A549 (cell line): ENCODE measurements at regions not wholly inside any gene's neighbourhood (a gene's known extent, or its start where the extent isn't known, plus 50 kb on each side); places are given as distances from the start of the nearest gene placed in this dataset.

Experiments used
- ATAC-seq, 2 experiments: fragments of 200-7000 bp in 1 of 2; fragments of >200 bp in 1 of 2; cut with Nextera tagmentation in 1 of 2; cut with Tn5 transposase in 1 of 2; 3 replicates each; pipeline versions ENCODE4 v1.8.0 to v1.9.1; 2018 to 2020; ENCODE audit warnings: mild to moderate bottlenecking in 1 of 2, moderate library complexity in 1 of 2
- CTCF ChIA-PET: fragments of 300-600 bp; sonication (Branson Sonifier 250); formaldehyde crosslinking; extraction: SDS; loops from one replicate; lab custom pipeline; 2021; ENCODE audit warnings: antibody characterized with exemption, inconsistent platforms; lab: Yijun Ruan, JAX
- POLR2A ChIA-PET: fragments of 350-600 bp; formaldehyde crosslinking; extraction: SDS; loops from one replicate; lab custom pipeline; 2021; ENCODE audit warnings: antibody characterized with exemption, inconsistent platforms; lab: Yijun Ruan, JAX
- DNase-seq, 2 experiments: peaks; one replicate each; pipeline versions ENCODE4 v3.0.0 to v3.0.0-alpha.2; 2011 to 2016; ENCODE audit warnings: low read depth in 1 of 2, low spot score in 1 of 2
- FAIRE-seq: peaks from 2 replicates; lab custom pipeline; 2011; peaks lifted over from hg19 to GRCh38; lab: Jason Lieb, UNC
- H3K27ac ChIP-seq, 2 experiments: fragments of >200 bp; sonication (Bioruptor Twin); formaldehyde crosslinking; 3 replicates each; pipeline ENCODE4 v1.5.1; 2016 to 2017
- H3K4me1 ChIP-seq: fragments of >200 bp; sonication (Bioruptor Twin); formaldehyde crosslinking; 3 replicates; pipeline ENCODE4 v1.6.1; 2016
- H3K4me2 ChIP-seq: fragments of >200 bp; sonication (Bioruptor Twin); formaldehyde crosslinking; 3 replicates; pipeline ENCODE4 v1.6.1; 2016
- H3K4me3 ChIP-seq: fragments of >200 bp; sonication (Bioruptor Twin); formaldehyde crosslinking; 3 replicates; pipeline ENCODE4 v1.5.1; 2016
- H3K9me3 ChIP-seq: fragments of >200 bp; sonication (Bioruptor Twin); formaldehyde crosslinking; 3 replicates; pipeline ENCODE4 v1.6.1; 2016
- CEBPB ChIP-seq, 2 experiments: fragments of >200 bp in 1 of 2; sonication (Bioruptor Twin) in 1 of 2; formaldehyde crosslinking in 1 of 2; IDR thresholded peaks; 2 replicates each; pipeline ENCODE4 v1.6.1; 2012 to 2016
- CHD2 ChIP-seq: fragments of 150-350 bp; IDR thresholded peaks from 2 replicates; pipeline ENCODE4 v1.6.1; 2014; ENCODE audit warnings: low read length; ENCODE audit not compliant: partially characterized antibody
- CHD4 ChIP-seq: fragments of 200-600 bp; sonication (generic); IDR thresholded peaks from 2 replicates; pipeline ENCODE4 v1.6.1; 2016; ENCODE audit warnings: antibody characterized with exemption, mild to moderate bottlenecking, borderline replicate concordance
- EHF ChIP-seq: fragments of 250-450 bp; sonication (Bioruptor Pico); IDR thresholded peaks from 2 replicates; pipeline ENCODE4 v1.5.0; 2020; ENCODE audit warnings: mild to moderate bottlenecking
- EP300 ChIP-seq, 2 experiments: fragments of >200 bp; sonication (Bioruptor Twin); formaldehyde crosslinking; IDR thresholded peaks; 2 replicates in 1 of 2; 3 replicates in 1 of 2; pipeline ENCODE4 v1.6.1; 2016 to 2017
- ESRRA ChIP-seq: fragments of 150-350 bp; IDR thresholded peaks from 2 replicates; pipeline ENCODE4 v1.6.1; 2014; ENCODE audit warnings: mild to moderate bottlenecking, low read length, borderline replicate concordance
- FOSB ChIP-seq: fragments of 250-450 bp; sonication (Bioruptor Pico); IDR thresholded peaks from 2 replicates; pipeline ENCODE4 v1.5.0; 2020; ENCODE audit warnings: mild to moderate bottlenecking, moderate library complexity
- FOXS1 ChIP-seq: fragments of 250-450 bp; sonication (Bioruptor Pico); IDR thresholded peaks from 2 replicates; pipeline ENCODE4 v1.5.0; 2020; ENCODE audit warnings: mild to moderate bottlenecking, moderate library complexity
- HOXA7 ChIP-seq: fragments of 250-450 bp; sonication (Bioruptor Pico); IDR thresholded peaks from 2 replicates; pipeline ENCODE4 v1.5.0; 2020; ENCODE audit warnings: mild to moderate bottlenecking, moderate library complexity
- KDM5A ChIP-seq: fragments of 200-600 bp; sonication (generic); IDR thresholded peaks from 2 replicates; pipeline ENCODE4 v1.6.1; 2016; ENCODE audit warnings: antibody characterized with exemption, mild to moderate bottlenecking
- MAFK ChIP-seq: fragments of 450-650 bp; IDR thresholded peaks from 2 replicates; pipeline ENCODE4 v1.6.1; 2014; ENCODE audit not compliant: partially characterized antibody
- POLR2AphosphoS2 ChIP-seq: conservative IDR thresholded peaks from 2 replicates; pipeline ENCODE4 v1.6.1; 2012; ENCODE audit warnings: low read length, improper control_type of control experiment, inconsistent platforms
- RCOR1 ChIP-seq: fragments of 150-350 bp; IDR thresholded peaks from 2 replicates; pipeline ENCODE4 v1.6.1; 2014; ENCODE audit warnings: antibody characterized with exemption, low read length, low read depth
- RFX5 ChIP-seq: fragments of 450-650 bp; IDR thresholded peaks from 2 replicates; pipeline ENCODE4 v1.7.1; 2014; ENCODE audit warnings: antibody characterized with exemption, mild to moderate bottlenecking, moderate library complexity
- RNF2 ChIP-seq: fragments of 200-600 bp; sonication (generic); IDR thresholded peaks from 2 replicates; pipeline ENCODE4 v1.6.1; 2016; ENCODE audit warnings: low read depth, mild to moderate bottlenecking, antibody characterized with exemption, moderate library complexity, borderline replicate concordance
- SREBF2 ChIP-seq: fragments of 450-650 bp; IDR thresholded peaks from 2 replicates; pipeline ENCODE4 v1.6.1; 2014; ENCODE audit warnings: mild to moderate bottlenecking, moderate library complexity
- TFCP2L1 ChIP-seq: fragments of 250-450 bp; sonication (Bioruptor Pico); IDR thresholded peaks from 2 replicates; pipeline ENCODE4 v1.5.0; 2021; ENCODE audit warnings: mild to moderate bottlenecking
- TP53 ChIP-seq: fragments of 250-450 bp; sonication (Bioruptor Pico); IDR thresholded peaks from 2 replicates; pipeline ENCODE4 v1.5.0; 2021; ENCODE audit warnings: mild to moderate bottlenecking, moderate library complexity
- ZC3H11A ChIP-seq: fragments of 450-650 bp; IDR thresholded peaks from 2 replicates; pipeline ENCODE4 v1.6.1; 2014; ENCODE audit warnings: antibody characterized with exemption, mild to moderate bottlenecking
- ZSCAN20 ChIP-seq: fragments of 250-450 bp; sonication (Bioruptor Pico); IDR thresholded peaks from 2 replicates; pipeline ENCODE4 v1.8.0; 2022; ENCODE audit warnings: mild to moderate bottlenecking, moderate library complexity
- WGBS: methylation state at CpG from one replicate; pipeline ENCODE4 v1.1.6; 2017; ENCODE audit errors: missing lambda C conversion rate; 5-methylcytosine and 5-hydroxymethylcytosine counted together
- TF ChIP-seq, protein P1 (sequence below): fragments of >200 bp; sonication (Bioruptor Twin); formaldehyde crosslinking; IDR thresholded peaks from 3 replicates; pipeline ENCODE4 v1.6.1; 2016
- TF ChIP-seq, protein P2 (sequence below): IDR thresholded peaks from 2 replicates; pipeline ENCODE4 v1.6.1; 2012; ENCODE audit warnings: low read depth, borderline replicate concordance
- TF ChIP-seq, protein P3 (sequence below): fragments of 250-450 bp; sonication (Bioruptor Pico); IDR thresholded peaks from 2 replicates; pipeline ENCODE4 v1.5.0; 2021; ENCODE audit warnings: mild to moderate bottlenecking, moderate library complexity, borderline replicate concordance

DNA sequence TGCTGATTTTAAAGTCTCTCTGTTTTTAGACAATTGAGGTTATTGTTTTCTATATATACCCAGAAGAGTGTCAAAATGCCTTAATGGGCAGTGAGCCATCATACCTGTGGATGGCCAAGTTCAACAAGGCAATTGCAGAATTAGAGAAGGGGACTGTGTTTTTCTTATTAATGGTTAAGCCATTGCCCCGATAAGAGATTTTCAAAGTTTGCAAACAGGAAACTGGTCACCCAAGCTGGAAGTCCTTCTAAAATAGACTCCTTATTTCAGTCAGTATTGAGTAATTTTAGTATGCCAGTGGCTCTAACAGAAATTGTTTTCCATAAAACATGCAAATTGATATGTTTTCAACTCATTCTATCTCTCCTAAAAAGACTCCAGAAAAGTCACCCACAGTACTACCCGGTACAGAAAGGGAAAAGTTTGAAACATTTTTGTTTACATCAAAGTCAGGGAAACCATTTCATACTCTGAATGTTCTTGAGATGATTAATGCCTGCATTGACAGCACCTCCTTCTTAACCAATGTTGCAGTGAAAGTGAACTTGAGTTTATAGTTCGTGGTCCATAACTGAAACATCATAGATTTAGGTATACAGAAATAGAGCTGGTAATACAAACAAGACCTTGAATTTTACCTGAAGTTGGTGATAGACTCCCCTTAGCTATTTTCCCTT is 191.1 kb downstream of the TMX1 start:
- no peaks in the 10 kb centered on the region for H3K9me3 ChIP-seq
- ATAC-seq (no peak), FAIRE-seq (no peak), DNase-seq (no peak)
- ChIA-PET CTCF (interaction anchor here (1.1 to 1.6 kb wide), 4 partner anchors 19 to 148 kb away, joined by 3 to 4 read pairs (median 4); no protein-coding TSS in a partner anchor), POLR2A (no interaction called here)
- no peak overlapping the region for H3K4me2 ChIP-seq
- H3K4me3 ChIP-seq, result no peak overlapping the region
- H3K27ac ChIP-seq, result no peak overlapping the region
- peaks cover 7% of the 10 kb centered on the region; the same call in 2 of the 3 replicates for H3K4me1 ChIP-seq
- 25% methylated on average over 3 of the region's 3 CpGs for WGBS
- TF ChIP-seq KDM5A, result no peak
- no peak for TF ChIP-seq RNF2
- no peak for TF ChIP-seq POLR2AphosphoS2
- no peak for TF ChIP-seq MAFK
- TF ChIP-seq TFCP2L1, result no peak
- no peak for TF ChIP-seq SREBF2
- TF ChIP-seq FOSB (CRISPR knock-in tag), result no peak
- no peak for TF ChIP-seq EP300 (IDR thresholded peaks at IDR 0.05)
- TF ChIP-seq EHF (CRISPR knock-in tag), result no peak
- no peak for TF ChIP-seq RFX5

DNA sequence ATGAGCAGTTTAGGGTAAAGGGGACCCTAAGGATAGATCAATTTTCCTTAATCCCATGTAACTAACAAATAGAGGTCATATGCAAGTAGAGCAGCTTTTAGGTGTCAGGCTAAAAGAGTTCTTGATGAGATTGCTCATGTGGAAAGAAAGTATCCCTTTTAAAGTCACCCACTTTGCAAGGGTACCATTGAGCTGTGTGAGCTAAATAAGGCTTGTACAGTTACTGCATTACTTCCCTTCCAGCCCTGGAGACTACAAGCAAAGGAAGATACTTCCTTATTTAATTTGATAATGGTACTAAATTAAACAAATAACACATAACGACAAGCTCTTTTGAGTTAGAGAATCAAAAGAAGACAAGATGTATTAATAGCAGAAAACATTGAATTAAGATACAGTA is 191.7 kb downstream of the TMX1 start:
- no peak for TF ChIP-seq RCOR1
- TF ChIP-seq ZC3H11A, result no peak
- TF ChIP-seq TFCP2L1, result no peak
- no peak for TF ChIP-seq HOXA7 (CRISPR knock-in tag)
- TF ChIP-seq CEBPB (IDR thresholded peaks at IDR 0.05), result no peak
- TF ChIP-seq FOSB (CRISPR knock-in tag), result no peak
- TF ChIP-seq, protein P1, sequence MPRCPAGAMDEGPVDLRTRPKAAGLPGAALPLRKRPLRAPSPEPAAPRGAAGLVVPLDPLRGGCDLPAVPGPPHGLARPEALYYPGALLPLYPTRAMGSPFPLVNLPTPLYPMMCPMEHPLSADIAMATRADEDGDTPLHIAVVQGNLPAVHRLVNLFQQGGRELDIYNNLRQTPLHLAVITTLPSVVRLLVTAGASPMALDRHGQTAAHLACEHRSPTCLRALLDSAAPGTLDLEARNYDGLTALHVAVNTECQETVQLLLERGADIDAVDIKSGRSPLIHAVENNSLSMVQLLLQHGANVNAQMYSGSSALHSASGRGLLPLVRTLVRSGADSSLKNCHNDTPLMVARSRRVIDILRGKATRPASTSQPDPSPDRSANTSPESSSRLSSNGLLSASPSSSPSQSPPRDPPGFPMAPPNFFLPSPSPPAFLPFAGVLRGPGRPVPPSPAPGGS, result no peak
- TF ChIP-seq KDM5A, result no peak
- TF ChIP-seq FOXS1 (CRISPR knock-in tag), result no peak
- no peak for TF ChIP-seq CHD4
- TF ChIP-seq TP53, result no peak
- TF ChIP-seq RFX5, result no peak
- TF ChIP-seq CHD2, result no peak
- no peak for TF ChIP-seq ESRRA
- TF ChIP-seq ZSCAN20 (CRISPR knock-in tag), result no peak
- TF ChIP-seq, protein P2, sequence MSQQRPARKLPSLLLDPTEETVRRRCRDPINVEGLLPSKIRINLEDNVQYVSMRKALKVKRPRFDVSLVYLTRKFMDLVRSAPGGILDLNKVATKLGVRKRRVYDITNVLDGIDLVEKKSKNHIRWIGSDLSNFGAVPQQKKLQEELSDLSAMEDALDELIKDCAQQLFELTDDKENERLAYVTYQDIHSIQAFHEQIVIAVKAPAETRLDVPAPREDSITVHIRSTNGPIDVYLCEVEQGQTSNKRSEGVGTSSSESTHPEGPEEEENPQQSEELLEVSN, result no peak
- no peak for TF ChIP-seq POLR2AphosphoS2
- no peak for TF ChIP-seq EP300 (IDR thresholded peaks at IDR 0.05)
- TF ChIP-seq, protein P3, sequence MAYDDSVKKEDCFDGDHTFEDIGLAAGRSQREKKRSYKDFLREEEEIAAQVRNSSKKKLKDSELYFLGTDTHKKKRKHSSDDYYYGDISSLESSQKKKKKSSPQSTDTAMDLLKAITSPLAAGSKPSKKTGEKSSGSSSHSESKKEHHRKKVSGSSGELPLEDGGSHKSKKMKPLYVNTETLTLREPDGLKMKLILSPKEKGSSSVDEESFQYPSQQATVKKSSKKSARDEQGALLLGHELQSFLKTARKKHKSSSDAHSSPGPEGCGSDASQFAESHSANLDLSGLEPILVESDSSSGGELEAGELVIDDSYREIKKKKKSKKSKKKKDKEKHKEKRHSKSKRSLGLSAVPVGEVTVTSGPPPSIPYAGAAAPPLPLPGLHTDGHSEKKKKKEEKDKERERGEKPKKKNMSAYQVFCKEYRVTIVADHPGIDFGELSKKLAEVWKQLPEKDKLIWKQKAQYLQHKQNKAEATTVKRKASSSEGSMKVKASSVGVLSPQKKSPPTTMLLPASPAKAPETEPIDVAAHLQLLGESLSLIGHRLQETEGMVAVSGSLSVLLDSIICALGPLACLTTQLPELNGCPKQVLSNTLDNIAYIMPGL (CRISPR knock-in tag), result no peak
- ATAC-seq (no peak), FAIRE-seq (no peak), DNase-seq (no peak)
- CTCF ChIA-PET, result interaction anchor here (1.1 to 1.6 kb wide), 5 partner anchors 9 to 149 kb away, joined by 3 to 5 read pairs (median 4); no protein-coding TSS in a partner anchor
- POLR2A ChIA-PET, result no interaction called here
- 70% methylated on average over 1 of the region's 1 CpG for WGBS
- no peaks in the 10 kb centered on the region for H3K9me3 ChIP-seq
- H3K4me2 ChIP-seq, result no peak overlapping the region
- H3K4me1 ChIP-seq, result peaks cover 7% of the 10 kb centered on the region; the same call in 2 of the 3 replicates
- H3K27ac ChIP-seq, result no peak overlapping the region
- no peak overlapping the region for H3K4me3 ChIP-seq
